HG03039 (cell line): ENCODE measurements at regions not wholly inside any gene's neighbourhood (a gene's known extent, or its start where the extent isn't known, plus 50 kb on each side); places are given as distances from the start of the nearest gene placed in this dataset.

Source experiments
- ATAC-seq: cut with Tn5 transposase; IDR thresholded peaks from one replicate; pipeline ENCODE4 v1.9.1; 2021; ENCODE audit warnings: mild to moderate bottlenecking, moderate library complexity; ENCODE audit not compliant: unreplicated experiment

DNA sequence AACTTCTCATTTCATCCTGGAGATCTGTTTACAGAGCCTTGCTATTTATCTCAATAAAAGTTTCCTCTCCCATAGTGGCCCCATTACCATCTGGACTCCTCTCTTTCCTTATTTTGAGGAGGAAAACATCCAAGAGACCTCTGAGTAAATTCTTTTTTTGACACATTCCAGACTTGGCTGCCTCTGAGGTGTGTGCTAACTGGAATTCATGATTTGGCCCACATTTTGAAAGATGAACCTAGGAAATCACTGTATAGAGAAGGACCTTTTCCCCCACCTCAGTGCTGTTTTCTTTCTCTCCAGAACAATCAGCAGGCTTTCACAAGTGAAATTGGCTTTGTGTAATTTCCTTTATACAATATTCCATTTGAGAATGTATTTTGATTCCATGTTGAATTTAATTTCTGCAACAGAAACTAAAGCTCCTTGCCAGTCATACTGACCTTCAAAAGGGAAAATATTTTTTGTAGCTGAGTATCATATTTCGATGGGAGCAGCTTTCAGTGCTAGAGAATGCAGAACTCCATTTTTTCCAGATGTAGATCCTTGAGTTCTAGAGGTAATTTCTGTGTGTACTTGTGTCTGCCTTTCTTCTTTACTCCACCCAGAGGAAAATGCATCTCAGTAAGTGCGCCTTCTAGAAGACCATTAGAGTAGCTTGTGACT lies 244.9 kb upstream of the RGS6 start:
- ATAC-seq = no peak

DNA sequence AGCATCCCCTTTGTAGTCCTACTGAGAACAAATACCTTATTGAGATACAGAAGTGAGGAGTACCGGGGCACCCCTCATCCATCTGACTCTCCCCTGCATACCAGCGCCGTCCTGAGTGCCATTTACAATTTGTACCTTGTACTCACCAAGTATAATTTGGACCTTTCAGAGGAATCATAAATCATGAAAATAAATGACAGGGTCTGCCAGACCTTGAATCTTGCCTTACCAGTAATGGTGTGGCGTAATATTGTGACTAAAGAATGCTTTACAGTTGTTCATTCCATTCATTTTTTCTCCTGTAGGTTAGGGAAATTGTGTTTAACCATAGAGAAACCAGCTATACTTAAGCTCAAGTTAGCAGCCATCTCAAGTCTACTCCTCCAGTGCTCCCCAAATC lies 243.7 kb upstream of the RGS6 start:
- ATAC-seq = no peak

DNA sequence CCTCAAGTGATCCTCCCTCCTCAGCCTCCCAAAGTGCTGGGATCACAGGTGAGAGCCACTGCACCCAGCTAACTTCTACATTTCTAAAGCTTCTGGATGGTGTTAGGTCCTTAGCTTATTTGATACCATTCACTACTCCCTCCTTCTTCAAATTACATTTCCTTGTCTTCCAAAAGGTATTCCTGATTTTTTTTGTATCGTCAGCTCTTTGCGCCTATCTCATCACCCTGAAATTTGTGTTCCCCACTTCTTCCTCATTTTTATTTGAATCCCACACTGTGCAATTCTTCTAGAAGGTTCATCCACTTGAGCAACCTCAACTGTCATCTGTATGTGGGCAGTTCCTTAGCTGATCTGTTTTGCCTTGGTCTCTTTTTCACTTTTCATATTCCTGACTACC lies 241.8 kb upstream of the RGS6 start:
- ATAC-seq = no peak

DNA sequence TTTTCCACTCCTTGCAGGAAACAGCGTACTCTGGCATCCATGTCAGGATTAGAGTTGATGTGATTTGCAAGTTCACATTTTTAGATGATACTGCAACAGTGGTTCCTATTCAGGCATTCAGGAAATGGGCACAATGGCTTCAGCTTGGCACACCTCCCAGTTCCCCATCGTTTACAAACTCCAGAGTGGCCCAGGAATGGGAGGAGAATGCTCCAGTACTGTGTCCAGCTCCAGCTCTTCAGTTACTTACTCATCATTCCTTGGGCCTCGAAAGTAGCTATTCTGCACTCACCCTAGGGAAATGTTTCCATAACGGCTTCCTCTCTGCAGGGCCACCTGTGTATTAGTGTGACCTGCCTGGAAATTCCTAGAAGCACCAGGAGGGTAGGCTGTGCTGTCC lies 239.7 kb upstream of the RGS6 start:
- ATAC-seq = no peak

DNA sequence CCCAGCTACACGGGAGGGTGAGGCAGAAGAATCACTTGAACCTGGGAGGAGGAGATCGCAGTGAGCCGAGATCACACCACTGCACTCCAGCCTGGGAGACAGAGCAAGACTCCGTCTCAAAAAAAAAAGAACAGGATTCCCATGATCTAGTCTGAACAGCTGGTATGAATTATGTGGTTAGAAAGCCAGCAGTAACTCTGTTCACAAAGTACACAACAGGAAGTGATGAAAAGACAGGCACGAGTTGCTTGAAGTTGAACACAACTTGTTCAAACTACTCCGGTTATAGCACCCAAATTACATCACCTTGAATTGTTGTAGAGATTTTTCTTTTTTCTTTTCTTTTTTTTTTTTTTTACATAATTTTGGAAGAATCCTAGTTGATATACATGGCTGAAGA lies 238.8 kb upstream of the RGS6 start:
- ATAC-seq = no peak

DNA sequence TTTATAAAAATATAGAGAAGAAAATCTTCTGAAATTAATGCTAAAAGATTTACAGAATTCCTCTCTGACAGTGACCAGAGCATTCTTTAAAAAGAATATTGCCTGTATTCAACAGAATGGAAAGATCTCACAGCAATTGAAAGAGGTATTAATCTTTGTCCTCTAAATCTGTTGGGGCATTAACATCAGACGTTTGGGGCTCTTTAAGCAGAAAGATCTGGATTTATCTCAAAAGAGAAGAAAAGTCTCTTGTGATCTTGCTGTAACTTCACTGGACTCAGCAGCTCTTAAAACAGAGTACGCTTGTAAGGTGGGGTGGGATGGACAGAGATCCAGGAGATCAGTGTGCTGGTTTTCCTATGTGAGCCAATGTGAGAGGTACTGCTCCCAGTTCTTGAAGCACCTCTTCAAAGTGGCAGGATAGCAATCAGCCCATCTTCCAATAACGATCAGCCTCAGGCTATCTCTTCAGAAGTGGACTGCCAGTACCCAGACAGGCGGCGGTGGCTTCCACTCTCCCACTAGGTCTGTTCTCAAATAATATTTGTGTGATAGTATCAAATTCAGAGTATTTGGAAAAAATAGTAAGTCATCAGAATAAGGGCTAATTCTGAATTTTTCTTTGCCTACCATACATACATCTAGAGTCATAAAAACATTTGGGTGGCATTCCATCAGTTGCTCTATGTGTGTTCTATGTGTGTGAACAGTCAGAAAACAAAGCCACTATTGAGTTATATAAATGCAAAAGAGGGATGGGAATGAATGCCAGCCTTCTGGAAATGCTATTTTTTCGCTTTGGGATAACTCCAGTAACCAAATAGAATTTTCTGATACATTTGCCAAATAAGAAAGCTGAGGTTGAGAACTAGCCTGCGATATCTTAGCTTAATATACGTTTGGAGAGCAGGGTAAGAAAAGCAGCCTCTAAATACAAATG lies 237.4 kb upstream of the RGS6 start:
- no peak for ATAC-seq

DNA sequence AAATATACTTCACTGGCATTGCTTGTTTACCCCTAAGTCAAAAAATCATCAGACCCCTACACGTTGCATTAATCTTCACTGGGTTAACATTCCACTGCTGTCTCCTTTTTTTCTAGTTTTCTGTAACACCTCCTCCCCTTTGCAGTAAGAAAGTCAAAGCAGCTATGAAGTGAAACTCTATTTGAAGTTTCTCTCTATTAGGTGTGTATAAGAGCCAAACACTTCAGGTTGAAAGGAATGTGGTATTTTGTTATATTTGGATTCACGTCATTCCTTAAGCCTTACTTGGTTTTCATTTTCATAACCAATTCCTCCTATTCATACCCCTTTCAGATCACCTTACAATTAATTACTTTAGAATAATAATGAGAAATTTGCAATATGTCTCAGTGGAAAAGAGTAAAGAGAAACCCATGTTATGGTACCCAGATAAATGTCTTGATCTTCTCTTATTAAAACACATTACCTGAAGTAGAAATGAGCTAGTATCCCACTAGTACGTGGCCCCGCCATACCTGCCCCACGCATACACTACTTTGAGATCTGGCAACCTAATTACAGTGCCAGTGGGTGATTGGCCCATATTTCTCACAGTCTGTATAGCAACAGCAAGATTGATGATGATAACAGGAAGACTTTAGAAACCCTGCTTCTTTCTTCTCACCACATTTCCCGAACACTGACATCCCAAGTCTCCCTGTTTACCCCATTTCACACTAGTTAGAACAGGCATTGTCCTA lies 236.4 kb upstream of the RGS6 start:
- ATAC-seq = no peak

DNA sequence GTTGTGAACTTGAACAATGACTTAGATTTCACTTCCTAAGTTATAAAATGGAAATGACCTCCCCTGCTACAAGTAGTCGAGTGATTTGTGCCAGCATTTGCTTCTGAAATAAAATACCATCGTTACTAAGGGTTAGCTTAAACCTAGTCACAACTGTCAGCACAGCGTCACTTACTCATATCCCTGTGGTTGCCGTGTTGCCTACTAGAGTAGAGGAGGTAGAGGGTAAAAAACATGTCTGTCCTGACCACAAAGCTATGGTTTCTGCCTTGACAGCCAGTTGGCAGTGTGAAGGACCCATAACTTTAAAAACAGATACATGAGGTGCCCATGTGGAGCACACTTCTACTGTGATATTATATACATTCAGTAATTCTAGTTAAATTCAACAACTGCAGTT lies 234.2 kb upstream of the RGS6 start:
- ATAC-seq = no peak

DNA sequence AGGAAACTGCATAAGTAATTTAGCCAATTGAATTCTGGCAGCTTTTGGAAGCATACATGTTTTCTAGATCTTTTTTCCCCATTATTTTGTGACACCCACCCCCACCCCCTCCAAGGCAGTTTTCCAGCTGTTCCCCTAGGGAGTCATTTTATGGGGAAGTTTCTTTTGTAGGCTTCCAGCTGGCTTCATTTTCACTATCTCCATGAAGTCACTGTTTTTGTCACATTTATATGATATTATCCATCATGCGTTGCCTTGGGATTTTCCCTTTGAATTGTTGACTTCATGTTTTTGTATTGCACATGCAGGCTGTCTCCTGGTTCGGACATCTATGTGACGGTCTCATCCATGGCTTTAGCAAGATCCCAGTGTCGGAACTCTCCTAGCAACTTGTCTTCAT lies 233.6 kb upstream of the RGS6 start:
- no peak for ATAC-seq

DNA sequence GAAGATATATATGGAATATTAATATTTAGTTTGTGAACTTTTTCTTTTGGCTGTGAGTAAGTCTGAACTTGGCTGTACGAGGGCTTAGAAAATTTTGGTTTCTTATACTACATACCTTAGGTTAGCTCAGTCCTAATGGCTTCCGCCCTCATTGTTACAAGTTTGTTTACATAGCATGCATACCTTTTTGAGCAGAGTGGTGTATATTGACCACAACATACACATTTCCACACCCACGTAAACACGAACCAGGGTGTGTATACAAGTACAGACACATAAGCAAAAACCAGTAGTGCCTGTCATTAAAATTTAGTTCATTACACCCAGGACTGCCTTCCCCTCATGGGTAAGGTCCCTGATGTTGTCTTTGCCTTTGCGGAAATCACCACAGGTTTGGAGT lies 230.2 kb upstream of the RGS6 start:
- ATAC-seq = no peak

DNA sequence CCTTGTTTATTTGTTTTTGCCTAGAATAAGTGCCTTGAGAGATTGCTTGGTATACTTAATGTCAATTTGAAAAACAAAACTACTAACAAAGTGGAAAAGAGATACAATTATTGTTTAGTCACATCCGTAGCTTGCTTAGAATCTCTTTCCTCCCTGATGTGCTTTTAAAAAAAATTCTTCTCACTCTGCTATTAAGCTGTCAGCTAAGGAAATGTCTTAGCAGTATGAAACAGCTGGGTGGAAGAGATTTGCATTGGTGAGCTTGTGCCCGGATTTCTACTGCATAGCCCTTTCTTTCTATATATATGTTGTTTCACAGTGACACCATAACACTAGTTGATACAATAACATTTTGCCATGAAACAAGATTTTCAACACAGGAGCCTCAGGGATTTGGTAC lies 229.4 kb upstream of the RGS6 start:
- no peak for ATAC-seq

DNA sequence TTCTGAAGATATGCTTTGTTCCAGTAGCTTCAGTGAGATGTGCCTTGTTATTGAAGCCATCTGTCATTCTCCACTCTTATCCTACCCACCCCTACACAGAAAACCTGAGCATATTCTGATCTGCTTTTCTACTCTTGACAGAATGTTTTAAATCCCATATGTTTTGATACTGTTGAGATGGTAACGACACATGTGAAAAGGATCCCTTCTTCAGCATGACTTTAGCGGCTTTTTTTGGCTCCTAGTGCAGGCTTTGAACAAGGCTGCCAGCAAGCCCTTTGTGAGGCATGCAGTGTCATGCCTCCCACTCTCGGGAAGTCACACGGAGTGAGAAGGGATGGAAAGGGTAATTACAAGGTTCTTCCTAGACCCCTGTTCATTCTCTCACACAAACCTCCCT lies 228.8 kb upstream of the RGS6 start:
- ATAC-seq = no peak

DNA sequence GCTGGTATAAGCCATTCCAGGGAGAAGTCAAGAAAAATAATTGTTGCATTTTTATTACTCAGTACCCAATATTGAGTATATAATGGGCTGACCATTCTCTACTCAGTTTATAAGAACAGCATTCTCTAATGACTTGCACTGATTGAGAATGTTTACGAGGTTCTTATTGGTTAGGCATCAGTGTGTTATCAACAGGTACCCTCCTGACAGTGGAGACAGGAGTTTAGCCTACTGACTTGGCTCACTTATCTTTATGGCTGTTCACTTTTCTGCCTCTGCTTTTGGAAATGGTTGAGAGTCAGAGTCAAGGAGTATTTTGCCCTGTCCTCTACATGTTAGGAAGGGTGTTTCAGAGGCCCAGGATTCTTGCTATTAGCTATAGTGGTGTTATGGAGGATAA lies 228.0 kb upstream of the RGS6 start:
- ATAC-seq = no peak

DNA sequence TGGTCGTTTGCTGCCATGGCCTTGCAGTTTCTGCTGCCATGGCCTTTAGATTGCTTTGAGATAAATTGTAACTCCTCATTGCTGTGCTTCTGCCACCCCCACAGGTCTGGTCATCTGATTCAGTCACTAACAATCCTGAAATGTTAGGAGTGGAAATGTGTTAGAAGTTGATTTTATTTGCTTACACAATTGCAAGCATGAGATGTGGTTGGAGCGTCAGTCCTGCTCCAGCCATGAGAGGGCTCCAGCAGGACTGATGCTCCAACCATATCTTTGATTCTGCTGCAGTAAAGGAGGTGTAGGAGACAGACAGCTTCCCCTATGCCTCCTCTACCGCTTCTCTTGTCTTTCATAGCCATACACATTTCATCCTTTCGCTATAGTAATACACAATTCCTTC lies 226.8 kb upstream of the RGS6 start:
- no peak for ATAC-seq

DNA sequence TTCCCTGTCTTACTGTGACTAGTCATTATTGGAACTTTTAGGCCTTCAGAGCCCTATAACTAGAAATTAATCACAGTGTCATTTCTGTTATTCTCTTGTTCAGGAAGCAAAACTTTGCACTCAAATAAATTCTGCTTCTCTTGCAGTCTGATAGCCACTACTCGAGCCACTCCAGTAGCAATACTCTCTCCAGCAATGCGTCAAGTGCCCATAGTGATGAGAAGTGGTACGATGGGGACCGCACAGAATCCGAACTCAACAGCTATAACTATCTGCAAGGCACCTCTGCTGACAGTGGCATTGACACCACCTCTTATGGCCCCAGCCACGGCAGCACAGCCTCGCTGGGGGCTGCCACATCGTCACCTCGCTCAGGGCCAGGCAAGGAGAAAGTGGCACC lies 223.2 kb upstream of the RGS6 start:
- ATAC-seq = no peak

DNA sequence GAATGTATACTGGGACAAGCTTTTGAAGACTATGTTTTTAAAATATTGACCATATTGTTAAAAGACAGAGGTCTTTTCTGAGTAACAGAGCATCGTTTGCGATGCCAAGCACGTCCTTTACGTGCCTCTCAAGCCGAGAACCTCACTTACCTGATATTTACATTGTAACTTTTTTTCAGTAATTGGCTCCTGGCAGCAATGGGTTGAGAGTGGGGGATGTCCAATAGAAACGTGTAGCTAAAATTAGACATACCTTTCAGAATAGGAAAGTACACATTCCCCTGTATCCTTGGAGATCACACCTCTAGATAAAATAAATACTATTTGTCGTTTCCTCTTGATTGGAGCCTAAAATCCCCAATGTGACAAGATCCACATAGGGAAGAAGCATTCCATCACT lies 222.2 kb upstream of the RGS6 start:
- no peak for ATAC-seq

DNA sequence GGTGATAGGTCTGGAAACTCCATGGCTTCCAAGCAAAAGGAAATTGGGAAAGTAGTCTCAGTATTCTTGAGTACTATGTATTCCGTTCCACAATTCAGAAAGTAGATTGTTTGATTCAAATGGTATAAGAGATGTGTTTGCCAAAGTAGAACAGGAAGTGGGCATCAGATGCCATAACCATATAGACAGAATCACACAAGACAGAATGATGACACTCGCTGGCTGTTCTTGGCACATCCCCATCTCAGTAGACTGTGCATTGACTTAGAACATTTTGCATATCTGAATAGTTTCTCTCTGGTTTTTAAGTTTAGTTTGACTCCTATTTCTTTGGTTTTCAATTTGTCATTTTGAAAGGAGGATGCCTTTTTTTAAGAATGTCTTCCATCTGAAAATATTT lies 221.1 kb upstream of the RGS6 start:
- ATAC-seq = no peak

DNA sequence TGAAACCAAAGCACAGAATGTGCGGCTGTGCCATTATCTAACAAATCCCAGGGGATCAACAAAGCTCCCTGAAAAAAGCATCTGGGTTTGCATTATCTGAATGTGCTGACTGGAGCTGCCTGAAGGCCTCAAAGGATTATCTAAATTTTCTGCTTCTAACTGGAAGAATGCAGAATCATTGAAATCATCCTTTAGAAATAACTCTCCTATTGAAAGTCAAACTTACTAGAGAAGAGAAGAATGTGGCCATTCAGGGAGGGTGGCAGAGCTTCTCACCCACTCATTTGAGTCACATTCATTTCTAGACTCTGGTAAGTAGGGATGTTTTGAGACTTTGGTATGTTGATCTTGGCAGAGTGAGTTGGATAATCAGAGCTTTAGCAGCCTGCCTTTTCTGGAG lies 220.6 kb upstream of the RGS6 start:
- ATAC-seq = no peak

DNA sequence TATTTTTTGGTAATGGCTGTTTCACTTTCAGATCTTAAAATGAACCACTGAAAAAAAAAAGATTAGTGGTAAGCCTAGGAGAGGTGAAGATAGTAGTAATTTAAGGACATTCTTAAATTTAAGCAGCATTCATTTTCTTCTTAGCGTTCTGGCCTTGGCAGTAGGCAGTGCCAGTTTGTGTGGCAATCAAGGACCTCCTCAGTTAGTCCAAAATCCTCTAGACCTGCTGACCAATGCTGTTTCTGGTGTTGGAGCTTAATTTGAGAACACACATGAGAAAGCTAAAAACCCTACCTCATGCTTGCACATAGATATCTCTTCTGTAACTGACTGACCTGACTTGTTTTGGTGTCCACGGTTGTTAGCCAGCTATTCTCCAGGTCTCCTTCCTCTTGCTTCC lies 219.8 kb upstream of the RGS6 start:
- ATAC-seq = no peak

DNA sequence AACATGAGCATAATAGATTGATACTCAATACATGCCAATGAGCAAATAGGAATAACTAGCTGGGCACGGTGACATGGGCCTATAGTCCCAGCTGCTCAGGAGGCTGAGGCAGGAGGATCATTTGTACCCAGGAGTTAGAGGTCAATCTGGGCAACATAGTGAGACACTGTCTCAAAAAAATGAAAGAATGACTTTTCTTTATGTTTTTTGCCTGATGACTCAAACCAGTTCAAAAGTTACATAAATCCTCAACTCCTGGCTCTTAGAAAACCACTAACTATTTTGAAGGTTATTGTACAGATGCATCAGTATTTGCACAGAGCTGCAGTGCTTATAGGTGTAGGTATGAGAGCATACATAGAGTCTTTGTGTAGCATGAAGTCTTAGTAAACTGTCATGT lies 219.2 kb upstream of the RGS6 start:
- no peak for ATAC-seq

DNA sequence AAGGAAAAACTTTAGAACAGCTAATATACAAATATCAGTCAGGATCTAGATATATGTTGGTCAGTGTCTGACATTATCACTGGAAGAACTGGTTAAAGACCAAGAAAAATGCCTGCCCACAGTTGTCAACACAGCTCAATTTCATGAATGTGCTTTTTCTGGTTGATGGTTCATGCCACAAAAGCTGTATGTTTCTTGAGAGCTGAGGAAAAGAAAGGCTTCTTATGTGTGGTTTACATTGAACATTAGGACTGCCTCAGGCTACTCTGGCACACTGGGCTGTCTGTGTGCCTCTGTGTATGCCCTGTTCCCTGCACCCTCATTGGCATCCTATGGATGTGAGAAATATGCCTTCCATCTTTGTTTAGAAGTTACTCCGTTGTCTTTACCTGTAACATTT lies 218.8 kb upstream of the RGS6 start:
- ATAC-seq = no peak

DNA sequence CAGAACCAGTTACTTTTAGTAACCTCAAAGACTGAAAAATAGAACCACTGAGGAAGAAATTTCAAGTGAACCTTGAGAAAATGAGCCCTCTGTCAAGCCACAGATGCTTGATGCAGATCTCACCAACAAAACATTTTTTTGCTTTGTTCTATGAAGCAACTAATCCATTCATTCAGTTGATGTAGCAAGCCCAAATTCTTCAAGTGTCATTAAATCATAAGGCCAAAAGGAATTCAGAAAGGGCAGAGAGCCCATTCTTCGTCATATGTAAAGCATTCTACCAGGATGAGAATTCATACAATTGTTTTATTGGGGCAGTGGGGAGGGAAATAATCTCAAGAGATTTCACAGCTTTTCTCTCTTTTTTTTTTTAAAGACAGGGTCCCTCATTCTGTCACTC lies 218.0 kb upstream of the RGS6 start:
- ATAC-seq = no peak
